Medulla oblongata (tissue), 1 donor: ENCODE measurements at regions not wholly inside any gene's neighbourhood (a gene's known extent, or its start where the extent isn't known, plus 50 kb on each side); places are given as distances from the start of the nearest gene placed in this dataset.
"Not testable (repeated sequence)": the region's sequence is repeated elsewhere in the genome, so short reads cannot be mapped to it uniquely, and the experiment has no call there.

Experiments
- DNase-seq: peaks from one replicate; pipeline ENCODE4 v3.0.0-alpha.2; 2015; ENCODE audit errors: extremely low spot score

GRCh38 chr21:25487046-25487594 lies 120.2 kb downstream of the MRPL39 start:
- DNase-seq: no peak

DNA sequence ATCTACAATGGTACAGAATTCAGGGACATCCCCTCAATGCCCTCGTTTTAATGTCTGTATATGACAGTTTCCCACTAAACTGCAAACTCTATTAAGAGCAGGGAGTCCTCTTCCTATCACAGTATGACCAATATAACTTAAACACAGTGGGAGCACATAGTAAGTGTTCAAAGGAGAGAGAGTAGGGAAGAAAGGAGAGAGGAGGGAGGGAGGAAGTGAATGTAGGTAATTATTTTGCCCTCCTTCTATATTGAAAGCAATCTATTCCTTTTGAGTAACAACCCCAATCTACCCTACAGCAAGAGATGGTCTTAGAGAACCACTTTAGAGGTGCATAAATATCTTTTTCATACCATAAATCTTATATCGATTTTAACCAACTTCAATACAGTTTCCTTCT lies 121.4 kb downstream of the MRPL39 start:
- DNase-seq: no peak

GRCh38 chr21:25467896-25468295 lies 139.4 kb downstream of the MRPL39 start:
- DNase-seq: no peak

- not testable (repeated sequence) for DNase-seq
Observed at GRCh38 chr21:25467071-25467470, 140.2 kb downstream of the MRPL39 start.

DNA sequence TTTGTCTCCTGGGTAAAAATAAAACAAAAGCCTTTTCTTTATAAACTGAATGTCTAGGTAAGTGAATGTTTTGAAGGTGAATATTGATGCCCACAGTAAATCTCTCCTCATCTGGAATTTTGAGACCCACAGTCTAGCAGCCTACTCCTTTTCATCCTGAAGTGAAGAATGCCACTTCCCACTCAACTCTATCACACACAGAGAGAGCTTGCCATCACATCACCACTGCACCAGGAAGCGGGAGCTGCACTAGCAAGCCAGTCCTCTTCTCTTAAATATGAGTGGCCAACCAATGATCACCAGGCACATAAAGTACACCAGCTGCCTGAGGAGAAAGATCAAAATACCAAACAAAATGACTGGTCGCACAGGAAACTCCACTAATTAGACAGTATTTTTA lies 140.8 kb downstream of the MRPL39 start:
- DNase-seq: no peak

GRCh38 chr21:25465263-25465662 lies 142.0 kb downstream of the MRPL39 start:
- DNase-seq: no peak

GRCh38 chr21:25464275-25464674 lies 143.0 kb downstream of the MRPL39 start:
- no peak for DNase-seq

- no peak for DNase-seq
Observed at GRCh38 chr21:25462517-25462971, 144.7 kb downstream of the MRPL39 start.

DNA sequence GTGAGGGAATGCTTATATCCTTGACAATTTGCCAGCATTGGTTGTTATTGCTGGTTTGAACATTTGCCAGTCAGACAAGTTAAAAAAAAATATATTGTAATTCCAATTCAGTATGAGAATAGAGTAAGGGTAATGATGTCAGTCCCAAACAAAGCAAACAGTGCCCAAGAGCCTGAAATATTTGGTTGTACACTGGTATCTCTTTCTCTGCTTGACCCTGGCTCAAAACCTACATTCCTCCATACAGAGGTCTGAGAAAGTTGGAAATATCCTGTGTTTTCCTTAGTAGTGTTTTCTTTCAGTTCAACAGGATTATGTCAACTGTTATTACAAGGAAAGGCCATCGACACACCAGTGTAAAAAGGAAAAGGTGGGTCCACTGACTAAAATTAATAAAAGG lies 145.6 kb downstream of the MRPL39 start:
- no peak for DNase-seq

GRCh38 chr21:25459993-25460392 lies 147.3 kb downstream of the MRPL39 start:
- no peak for DNase-seq

- no peak for DNase-seq
Observed at GRCh38 chr21:25459365-25459764, 147.9 kb downstream of the MRPL39 start.

DNA sequence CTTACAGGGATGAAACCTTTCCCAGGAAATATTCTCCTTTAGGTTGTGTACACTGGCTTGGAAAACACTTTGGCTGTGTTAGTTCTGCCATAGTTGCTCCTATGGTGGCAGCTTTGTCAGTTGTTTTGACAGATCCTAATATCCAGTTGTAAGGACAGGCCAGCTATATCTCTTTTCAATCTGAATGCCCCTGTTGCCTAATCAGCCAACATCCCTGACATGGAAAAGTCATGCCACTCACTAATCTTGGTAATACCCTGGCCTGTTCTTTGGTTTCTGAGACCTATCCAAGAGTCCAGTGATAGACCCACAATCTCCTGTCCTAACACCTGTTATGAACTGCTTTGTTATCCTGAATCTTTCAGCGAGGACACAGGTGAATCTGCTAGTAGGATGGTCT lies 148.8 kb downstream of the MRPL39 start:
- DNase-seq: no peak

GRCh38 chr21:25457946-25458345 lies 149.3 kb downstream of the MRPL39 start:
- DNase-seq: no peak

DNA sequence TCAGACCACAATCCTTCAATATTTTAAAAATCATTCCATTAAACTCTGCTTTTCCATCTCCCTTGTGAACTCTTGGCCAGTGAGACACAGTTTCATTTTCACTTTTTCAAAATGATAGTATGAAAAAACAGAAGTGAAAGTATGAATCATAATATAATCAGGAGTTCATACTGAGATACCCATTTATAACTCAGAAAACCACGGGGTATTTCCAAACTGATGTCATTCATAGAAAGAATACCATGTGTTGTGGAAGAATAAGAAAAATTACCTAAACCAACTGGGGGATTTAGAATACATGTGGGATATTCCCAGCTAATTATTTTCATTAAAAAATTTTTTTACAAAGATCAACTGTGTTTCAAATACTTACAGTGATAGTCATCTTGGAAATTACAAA lies 149.9 kb downstream of the MRPL39 start:
- peak; percentile 21 for DNase-seq

DNA sequence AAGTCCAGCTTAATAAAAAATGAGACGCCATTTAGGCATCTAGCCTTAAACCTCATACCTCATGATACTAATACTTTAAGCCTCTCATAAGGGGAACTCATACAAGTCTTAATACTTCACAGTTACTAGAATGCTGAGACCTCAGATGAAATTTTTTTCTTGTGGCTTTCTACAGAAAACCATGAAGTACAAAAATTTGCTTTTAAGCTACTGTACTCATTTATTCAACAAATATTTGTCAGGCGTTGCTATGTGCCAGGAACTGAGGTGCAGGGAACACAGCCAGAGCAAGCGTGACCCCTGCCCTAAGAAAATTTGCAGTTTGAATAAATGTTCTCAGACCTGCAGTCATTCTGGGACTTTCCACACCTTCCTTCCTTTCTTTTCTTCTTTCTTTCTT lies 150.6 kb downstream of the MRPL39 start:
- no peak for DNase-seq

DNA sequence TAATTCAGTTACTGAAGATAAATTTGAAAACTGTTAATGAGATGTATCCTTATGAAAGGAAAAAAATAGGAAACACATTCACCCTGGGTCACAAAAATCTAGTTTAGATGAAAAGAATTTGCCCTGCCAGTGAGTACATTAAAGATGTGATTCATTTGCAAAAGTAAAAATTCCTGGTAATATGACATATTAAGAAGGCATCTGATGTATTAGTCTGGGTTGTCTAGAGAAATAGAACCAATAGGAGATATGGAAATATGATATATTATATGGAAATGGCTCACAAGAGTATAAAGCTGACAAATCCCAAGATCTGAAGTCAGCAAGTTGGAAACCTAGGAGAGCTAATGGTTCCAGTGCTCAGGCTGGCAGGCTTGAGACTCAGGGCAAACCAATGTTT lies 153.8 kb downstream of the MRPL39 start:
- no peak for DNase-seq

GRCh38 chr21:25449950-25450349 lies 157.3 kb downstream of the MRPL39 start:
- DNase-seq: no peak

DNA sequence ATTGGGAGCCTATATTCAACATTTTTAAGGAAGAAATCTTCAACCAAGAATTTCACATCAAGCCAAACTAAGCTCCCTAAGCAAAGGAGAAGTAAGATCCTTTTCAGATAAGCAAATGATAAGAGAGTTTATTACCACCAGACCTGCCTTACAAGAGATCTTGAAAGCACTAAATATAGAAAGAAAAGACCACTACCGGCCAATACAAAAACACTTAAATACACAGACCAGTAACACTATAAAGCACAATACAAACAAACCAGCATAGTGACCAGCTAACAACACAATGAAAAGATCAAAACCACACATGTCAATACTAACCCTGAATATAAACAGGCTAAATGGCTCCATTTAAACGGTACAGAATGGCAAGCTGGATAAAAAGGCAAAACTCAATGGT lies 165.4 kb downstream of the MRPL39 start:
- no peak for DNase-seq

- DNase-seq: not testable (repeated sequence)
Observed at GRCh38 chr21:25437465-25437864, 169.8 kb downstream of the MRPL39 start.

- no peak for DNase-seq
Observed at GRCh38 chr21:25428537-25428936, 178.7 kb downstream of the MRPL39 start.

DNA sequence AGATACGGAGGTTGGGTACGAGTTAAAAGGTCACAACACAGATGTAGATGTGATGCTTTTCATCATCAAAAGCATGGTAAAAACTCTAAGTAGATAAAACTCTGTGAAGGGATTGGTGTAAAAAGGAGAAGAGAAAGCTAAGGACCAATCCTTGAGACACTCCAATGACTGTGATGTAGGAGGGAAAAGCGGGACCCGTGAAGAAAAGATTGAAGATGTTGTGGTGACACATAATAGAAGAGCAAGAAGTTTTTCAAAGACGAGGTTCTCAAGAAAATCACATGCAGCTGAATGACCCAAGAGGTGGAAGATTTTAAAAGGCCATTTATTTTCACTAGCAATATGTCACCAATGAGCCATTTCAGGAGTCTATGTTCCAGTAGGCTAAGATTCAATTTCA lies 179.5 kb downstream of the MRPL39 start:
- DNase-seq: no peak

GRCh38 chr21:25426580-25426979 lies 180.7 kb downstream of the MRPL39 start:
- no peak for DNase-seq

DNA sequence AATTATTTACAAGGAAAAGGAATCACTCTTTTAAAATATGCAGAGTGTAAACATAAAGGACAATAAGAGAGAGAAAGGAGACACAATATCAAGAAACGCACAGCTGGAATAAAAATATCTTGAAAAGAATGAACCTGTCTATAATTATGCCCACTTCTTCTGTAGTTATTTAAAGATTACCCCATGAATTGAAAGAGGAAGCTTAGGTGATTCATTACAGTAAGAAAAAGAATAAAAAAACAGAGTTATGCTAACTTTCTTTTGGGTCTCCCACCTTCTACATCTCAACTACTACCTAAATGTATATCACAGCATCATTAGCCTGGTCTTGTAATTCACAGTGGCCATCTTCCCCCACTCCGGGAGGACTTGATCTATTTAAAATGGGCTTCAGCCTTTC lies 182.1 kb downstream of the MRPL39 start:
- DNase-seq: no peak

GRCh38 chr21:25424634-25425033 lies 182.6 kb downstream of the MRPL39 start:
- no peak for DNase-seq
